ENCODE measurements at regions not wholly inside any gene's neighbourhood (a gene's known extent, or its start where the extent isn't known, plus 50 kb on each side); places are given as distances from the start of the nearest gene placed in this dataset.
"Not testable (repeated sequence)": the region's sequence is repeated elsewhere in the genome, so short reads cannot be mapped to it uniquely, and the experiment has no call there.

- H3K27ac Mint-ChIP-seq = no peak overlapping the region
- no peaks in the 10 kb centered on the region for H3K36me3 Mint-ChIP-seq (ENCODE audit: low read depth)
- no peaks in the 10 kb centered on the region for H3K9me3 Mint-ChIP-seq
- H3K4me1 Mint-ChIP-seq (ENCODE audit: low read depth) = no peaks in the 10 kb centered on the region
- DNase-seq (ENCODE audit: low spot score) = no peak
- no peak overlapping the region for H3K4me3 Mint-ChIP-seq
- peaks cover 2% of the 10 kb centered on the region for H3K27me3 Mint-ChIP-seq (ENCODE audit: low read depth)
These were observed 53.5 kb upstream of the EPB41L4A start for GRCh38 chr5:112472614-112473013.

- Mint-ChIP-seq H3K27me3 (ENCODE audit: low read depth) (peaks cover 2% of the 10 kb centered on the region), H3K4me3 (no peak overlapping the region), H3K36me3 (ENCODE audit: low read depth) (no peaks in the 10 kb centered on the region), H3K27ac (no peak overlapping the region), H3K9me3 (no peaks in the 10 kb centered on the region), H3K4me1 (ENCODE audit: low read depth) (no peaks in the 10 kb centered on the region)
- no peak for DNase-seq (ENCODE audit: low spot score)
These were observed 54.9 kb upstream of the EPB41L4A start for GRCh38 chr5:112473989-112474388.

GRCh38 chr5:112475747-112476365, 56.8 kb upstream of the EPB41L4A start:
- Mint-ChIP-seq H3K4me1 (ENCODE audit: low read depth) (no peaks in the 10 kb centered on the region), H3K27ac (no peak overlapping the region), H3K27me3 (ENCODE audit: low read depth) (peaks cover 2% of the 10 kb centered on the region), H3K36me3 (ENCODE audit: low read depth) (no peaks in the 10 kb centered on the region), H3K9me3 (no peaks in the 10 kb centered on the region), H3K4me3 (no peak overlapping the region)
- DNase-seq (ENCODE audit: low spot score) = no peak

- no peak for DNase-seq (ENCODE audit: low spot score)
- no peak overlapping the region for H3K4me3 Mint-ChIP-seq
- no peaks in the 10 kb centered on the region for H3K27me3 Mint-ChIP-seq (ENCODE audit: low read depth)
- no peaks in the 10 kb centered on the region for H3K9me3 Mint-ChIP-seq
- no peaks in the 10 kb centered on the region for H3K36me3 Mint-ChIP-seq (ENCODE audit: low read depth)
- no peak overlapping the region for H3K27ac Mint-ChIP-seq
- H3K4me1 Mint-ChIP-seq (ENCODE audit: low read depth) = no peaks in the 10 kb centered on the region
These were observed 60.3 kb upstream of the EPB41L4A start for GRCh38 chr5:112479418-112479817.

- Mint-ChIP-seq H3K27me3 (ENCODE audit: low read depth) (no peaks in the 10 kb centered on the region), H3K36me3 (ENCODE audit: low read depth) (no peaks in the 10 kb centered on the region), H3K27ac (no peak overlapping the region), H3K9me3 (no peaks in the 10 kb centered on the region), H3K4me3 (no peak overlapping the region), H3K4me1 (ENCODE audit: low read depth) (no peaks in the 10 kb centered on the region)
- DNase-seq (ENCODE audit: low spot score) = no peak
These were observed 61.4 kb upstream of the EPB41L4A start for GRCh38 chr5:112480501-112480900.

GRCh38 chr5:112483704-112484103, 64.6 kb upstream of the EPB41L4A start:
- Mint-ChIP-seq H3K27me3 (ENCODE audit: low read depth) (no peaks in the 10 kb centered on the region), H3K36me3 (ENCODE audit: low read depth) (no peaks in the 10 kb centered on the region), H3K4me1 (ENCODE audit: low read depth) (no peaks in the 10 kb centered on the region), H3K27ac (no peak overlapping the region), H3K9me3 (no peaks in the 10 kb centered on the region), H3K4me3 (no peak overlapping the region)
- DNase-seq (ENCODE audit: low spot score) = no peak

- DNase-seq (ENCODE audit: low spot score) = no peak
- H3K4me3 Mint-ChIP-seq = no peak overlapping the region
- H3K4me1 Mint-ChIP-seq (ENCODE audit: low read depth) = no peaks in the 10 kb centered on the region
- no peaks in the 10 kb centered on the region for H3K9me3 Mint-ChIP-seq
- no peak overlapping the region for H3K27ac Mint-ChIP-seq
- H3K27me3 Mint-ChIP-seq (ENCODE audit: low read depth) = no peaks in the 10 kb centered on the region
- H3K36me3 Mint-ChIP-seq (ENCODE audit: low read depth) = no peaks in the 10 kb centered on the region
These were observed 66.9 kb upstream of the EPB41L4A start for GRCh38 chr5:112485934-112486355.

GRCh38 chr5:112491257-112491656, 72.2 kb upstream of the EPB41L4A start:
- Mint-ChIP-seq H3K36me3 (ENCODE audit: low read depth) (no peaks in the 10 kb centered on the region), H3K4me1 (ENCODE audit: low read depth) (no peaks in the 10 kb centered on the region), H3K4me3 (no peak overlapping the region), H3K27ac (no peak overlapping the region), H3K27me3 (ENCODE audit: low read depth) (peaks cover 4% of the 10 kb centered on the region), H3K9me3 (no peaks in the 10 kb centered on the region)
- DNase-seq (ENCODE audit: low spot score) = no peak

GRCh38 chr5:112492291-112492690, 73.2 kb upstream of the EPB41L4A start:
- Mint-ChIP-seq H3K27me3 (ENCODE audit: low read depth) (peaks cover 4% of the 10 kb centered on the region), H3K4me3 (no peak overlapping the region), H3K27ac (no peak overlapping the region), H3K36me3 (ENCODE audit: low read depth) (no peaks in the 10 kb centered on the region), H3K4me1 (ENCODE audit: low read depth) (no peaks in the 10 kb centered on the region), H3K9me3 (no peaks in the 10 kb centered on the region)
- no peak for DNase-seq (ENCODE audit: low spot score)

- H3K36me3 Mint-ChIP-seq (ENCODE audit: low read depth); H3K27ac Mint-ChIP-seq; H3K27me3 Mint-ChIP-seq (ENCODE audit: low read depth); H3K4me1 Mint-ChIP-seq (ENCODE audit: low read depth); H3K4me3 Mint-ChIP-seq; DNase-seq (ENCODE audit: low spot score); H3K9me3 Mint-ChIP-seq: not testable (repeated sequence)
These were observed 84.8 kb upstream of the EPB41L4A start for GRCh38 chr5:112503749-112504501.

- not testable (repeated sequence) for H3K4me1 Mint-ChIP-seq (ENCODE audit: low read depth); DNase-seq (ENCODE audit: low spot score); H3K27ac Mint-ChIP-seq; H3K27me3 Mint-ChIP-seq (ENCODE audit: low read depth); H3K4me3 Mint-ChIP-seq; H3K36me3 Mint-ChIP-seq (ENCODE audit: low read depth)
- peaks cover 11% of the 10 kb centered on the region for H3K9me3 Mint-ChIP-seq
These were observed 90.0 kb upstream of the EPB41L4A start for GRCh38 chr5:112509097-112509496.

GRCh38 chr5:112511920-112512319, 92.8 kb upstream of the EPB41L4A start:
- no peak overlapping the region for H3K4me3 Mint-ChIP-seq
- H3K4me1 Mint-ChIP-seq (ENCODE audit: low read depth) = no peaks in the 10 kb centered on the region
- no peak for DNase-seq (ENCODE audit: low spot score)
- H3K27me3 Mint-ChIP-seq (ENCODE audit: low read depth) = peaks cover 3% of the 10 kb centered on the region
- peaks cover 4% of the 10 kb centered on the region for H3K9me3 Mint-ChIP-seq
- no peaks in the 10 kb centered on the region for H3K36me3 Mint-ChIP-seq (ENCODE audit: low read depth)
- no peak overlapping the region for H3K27ac Mint-ChIP-seq

- Mint-ChIP-seq H3K27me3 (ENCODE audit: low read depth) (peaks cover 3% of the 10 kb centered on the region), H3K36me3 (ENCODE audit: low read depth) (no peaks in the 10 kb centered on the region), H3K4me3 (no peak overlapping the region), H3K27ac (no peak overlapping the region), H3K4me1 (ENCODE audit: low read depth) (no peaks in the 10 kb centered on the region), H3K9me3 (peaks cover 4% of the 10 kb centered on the region)
- no peak for DNase-seq (ENCODE audit: low spot score)
These were observed 93.8 kb upstream of the EPB41L4A start for GRCh38 chr5:112512901-112513300.

- Mint-ChIP-seq H3K27me3 (ENCODE audit: low read depth) (peaks cover 5% of the 10 kb centered on the region), H3K4me1 (ENCODE audit: low read depth) (no peaks in the 10 kb centered on the region), H3K36me3 (ENCODE audit: low read depth) (no peaks in the 10 kb centered on the region), H3K4me3 (no peak overlapping the region), H3K27ac (no peak overlapping the region), H3K9me3 (peaks cover 9% of the 10 kb centered on the region)
- no peak for DNase-seq (ENCODE audit: low spot score)
These were observed 95.0 kb upstream of the EPB41L4A start for GRCh38 chr5:112514111-112514510.

GRCh38 chr5:112520474-112520873, 101.4 kb upstream of the EPB41L4A start:
- H3K9me3 Mint-ChIP-seq; DNase-seq (ENCODE audit: low spot score); H3K4me1 Mint-ChIP-seq (ENCODE audit: low read depth); H3K36me3 Mint-ChIP-seq (ENCODE audit: low read depth): not testable (repeated sequence)
- Mint-ChIP-seq H3K4me3 (peak overlapping the region; percentile 30), H3K27ac (peak overlapping the region; percentile 52), H3K27me3 (ENCODE audit: low read depth) (peaks cover 10% of the 10 kb centered on the region)

Measured in T-helper 2 cell treated with Interferon-gamma antibody and Interleukin-4, amounts not matched to agents 5 μg/mL and 100 μg/mL, for 36 hours (primary cell).